ENCODE measurements at regions not wholly inside any gene's neighbourhood (a gene's known extent, or its start where the extent isn't known, plus 50 kb on each side); places are given as distances from the start of the nearest gene placed in this dataset.
"Not testable (repeated sequence)": the region's sequence is repeated elsewhere in the genome, so short reads cannot be mapped to it uniquely, and the experiment has no call there.

- not testable (repeated sequence) for H3K9me3 ChIP-seq (ENCODE audit: severe bottlenecking); H3K27ac ChIP-seq; H3K36me3 ChIP-seq; H3K4me3 ChIP-seq (ENCODE audit: low read depth, low read length); H3K27me3 ChIP-seq (ENCODE audit: insufficient read depth, low read depth, severe bottlenecking); DNase-seq
These were observed 398.3 kb downstream of the OR4F29 start for GRCh38 chr1:53182-53581.

GRCh38 chr1:41965-42466 is 409.5 kb downstream of the OR4F29 start:
- not testable (repeated sequence) for H3K36me3 ChIP-seq; H3K27ac ChIP-seq; H3K27me3 ChIP-seq (ENCODE audit: insufficient read depth, low read depth, severe bottlenecking); H3K9me3 ChIP-seq (ENCODE audit: severe bottlenecking); H3K4me3 ChIP-seq (ENCODE audit: low read depth, low read length); DNase-seq

GRCh38 chr1:41197-41596 is 410.3 kb downstream of the OR4F29 start:
- H3K27ac ChIP-seq; H3K36me3 ChIP-seq; H3K27me3 ChIP-seq (ENCODE audit: insufficient read depth, low read depth, severe bottlenecking); H3K9me3 ChIP-seq (ENCODE audit: severe bottlenecking); H3K4me3 ChIP-seq (ENCODE audit: low read depth, low read length); DNase-seq: not testable (repeated sequence)

GRCh38 chr1:29183-29582 is 422.3 kb downstream of the OR4F29 start:
- H3K27ac ChIP-seq; H3K4me3 ChIP-seq (ENCODE audit: low read depth, low read length); DNase-seq; H3K9me3 ChIP-seq (ENCODE audit: severe bottlenecking); H3K27me3 ChIP-seq (ENCODE audit: insufficient read depth, low read depth, severe bottlenecking); H3K36me3 ChIP-seq: not testable (repeated sequence)

GRCh38 chr1:17298-17697 is 434.2 kb downstream of the OR4F29 start:
- H3K4me3 ChIP-seq (ENCODE audit: low read depth, low read length); H3K36me3 ChIP-seq; DNase-seq; H3K27ac ChIP-seq; H3K27me3 ChIP-seq (ENCODE audit: insufficient read depth, low read depth, severe bottlenecking); H3K9me3 ChIP-seq (ENCODE audit: severe bottlenecking): not testable (repeated sequence)

GRCh38 chr1:16025-16424 is 435.5 kb downstream of the OR4F29 start:
- not testable (repeated sequence) for H3K27ac ChIP-seq; H3K36me3 ChIP-seq; H3K27me3 ChIP-seq (ENCODE audit: insufficient read depth, low read depth, severe bottlenecking); H3K9me3 ChIP-seq (ENCODE audit: severe bottlenecking); H3K4me3 ChIP-seq (ENCODE audit: low read depth, low read length)
- TF ChIP-seq CTCF (IDR thresholded peaks at IDR 0.05; ENCODE audit: low read depth, low read length): peak; percentile 9; the same call in 1 of the 2 replicates
- DNase-seq: peak; percentile 44

GRCh38 chr1:9941-10717 is 441.3 kb downstream of the OR4F29 start:
- not testable (repeated sequence) for H3K36me3 ChIP-seq; H3K9me3 ChIP-seq (ENCODE audit: severe bottlenecking); H3K27ac ChIP-seq; H3K27me3 ChIP-seq (ENCODE audit: insufficient read depth, low read depth, severe bottlenecking); H3K4me3 ChIP-seq (ENCODE audit: low read depth, low read length)
- peak; percentile 24 for DNase-seq
